GM04504 (cell line): ENCODE measurements at regions not wholly inside any gene's neighbourhood (a gene's known extent, or its start where the extent isn't known, plus 50 kb on each side); places are given as distances from the start of the nearest gene placed in this dataset.
A peak's percentile ranks its signal among the peaks of the same experiment; 100 is the strongest.
"Not testable (repeated sequence)": the region's sequence is repeated elsewhere in the genome, so short reads cannot be mapped to it uniquely, and the experiment has no call there.

ENCODE experiments used
- DNase-seq: peaks from one replicate; pipeline ENCODE4 v3.0.0-alpha.2; 2012; ENCODE audit warnings: low read depth

- peak; percentile 10 for DNase-seq
Observed at GRCh38 chr16:27639561-27640276, 89.8 kb downstream of the KATNIP start.

- no peak for DNase-seq
Observed at GRCh38 chr16:27640277-27640600, 90.3 kb downstream of the KATNIP start.

- DNase-seq, result no peak
Observed at GRCh38 chr16:27641260-27641659, 91.3 kb downstream of the KATNIP start.

- not testable (repeated sequence) for DNase-seq
Observed at GRCh38 chr16:27641734-27642415, 91.9 kb downstream of the KATNIP start.

GRCh38 chr16:27642756-27643155, 92.8 kb downstream of the KATNIP start:
- no peak for DNase-seq

GRCh38 chr16:27644165-27644564, 94.2 kb downstream of the KATNIP start:
- DNase-seq, result no peak

- DNase-seq, result no peak
Observed at GRCh38 chr16:27645396-27645795, 95.5 kb downstream of the KATNIP start.

GRCh38 chr16:27646806-27647205, 96.9 kb downstream of the KATNIP start:
- DNase-seq, result no peak

- no peak for DNase-seq
Observed at GRCh38 chr16:27649021-27649420, 99.1 kb downstream of the KATNIP start.

GRCh38 chr16:27650073-27650701, 100.2 kb downstream of the KATNIP start:
- no peak for DNase-seq

- no peak for DNase-seq
Observed at GRCh38 chr16:27651301-27651700, 101.4 kb downstream of the KATNIP start.

GRCh38 chr16:27657811-27658210, 107.9 kb downstream of the KATNIP start:
- no peak for DNase-seq

- no peak for DNase-seq
Observed at GRCh38 chr16:27660507-27660906, 110.6 kb downstream of the KATNIP start.

- DNase-seq, result not testable (repeated sequence)
Observed at GRCh38 chr16:27663235-27663634, 113.3 kb downstream of the KATNIP start.

GRCh38 chr16:27665881-27666280, 115.9 kb downstream of the KATNIP start:
- DNase-seq, result no peak

- no peak for DNase-seq
Observed at GRCh38 chr16:27670071-27670810, 120.3 kb downstream of the KATNIP start.

GRCh38 chr16:27671410-27671809, 121.5 kb downstream of the KATNIP start:
- no peak for DNase-seq

- no peak for DNase-seq
Observed at GRCh38 chr16:27676839-27677238, 126.9 kb downstream of the KATNIP start.

GRCh38 chr16:27677263-27677662, 127.3 kb downstream of the KATNIP start:
- no peak for DNase-seq

- DNase-seq, result no peak
Observed at GRCh38 chr16:27678955-27679354, 129.0 kb downstream of the KATNIP start.

- DNase-seq, result no peak
Observed at GRCh38 chr16:27679899-27680298, 130.0 kb downstream of the KATNIP start.

- DNase-seq, result no peak
Observed at GRCh38 chr16:27681681-27682080, 131.7 kb downstream of the KATNIP start.

GRCh38 chr16:27684047-27684446, 134.1 kb downstream of the KATNIP start:
- DNase-seq, result no peak
